ENCODE measurements at regions not wholly inside any gene's neighbourhood (a gene's known extent, or its start where the extent isn't known, plus 50 kb on each side); places are given as distances from the start of the nearest gene placed in this dataset.

- peaks cover 2% of the 10 kb centered on the region for H3K27me3 Mint-ChIP-seq (ENCODE audit: insufficient read depth, low read depth, poor library complexity)
- Histone ChIP-seq H3K27me3 (ENCODE audit: insufficient read depth) (no peaks in the 10 kb centered on the region), H3K9me2 (ENCODE audit: insufficient read depth) (no peaks in the 10 kb centered on the region), H3K27ac (ENCODE audit: low read depth) (no peak overlapping the region), H3K4me1 (ENCODE audit: insufficient read depth) (peaks cover 14% of the 10 kb centered on the region), H3K79me2 (replicated peaks; ENCODE audit: insufficient read depth) (no peaks in the 10 kb centered on the region), H3K36me3 (ENCODE audit: insufficient read depth) (no peaks in the 10 kb centered on the region), H2AFZ (no peak overlapping the region; the same call in 1 of the 2 replicates), H3K4me3 (no peak overlapping the region), H4K20me1 (replicated peaks; ENCODE audit: insufficient read depth) (no peaks in the 10 kb centered on the region), H3F3A (replicated peaks; ENCODE audit: low read depth) (no peaks in the 10 kb centered on the region), H3K4me2 (no peak overlapping the region)
- TF ChIP-seq JUNB (IDR thresholded peaks at IDR 0.05; ENCODE audit: unreplicated experiment) (no peak), ZNF331 (CRISPR knock-in tag; IDR thresholded peaks at IDR 0.05; ENCODE audit: low read depth) (no peak), EZH2phosphoT487 (IDR thresholded peaks at IDR 0.05; ENCODE audit: unreplicated experiment) (no peak), EZH2 (IDR thresholded peaks at IDR 0.05; ENCODE audit: low read depth, unreplicated experiment) (no peak), POLR2AphosphoS5 (IDR thresholded peaks at IDR 0.05; ENCODE audit: low read depth) (no peak), REST (IDR thresholded peaks at IDR 0.05; ENCODE audit: unreplicated experiment) (no peak), STAT1 (IDR thresholded peaks at IDR 0.05; ENCODE audit: unreplicated experiment) (no peak), CREB1 (CRISPR knock-in tag; IDR thresholded peaks at IDR 0.05; ENCODE audit: low read depth) (no peak), NANOG (IDR thresholded peaks at IDR 0.05; ENCODE audit: borderline replicate concordance) (no peak), ETS1 (IDR thresholded peaks at IDR 0.05) (no peak)
- no peak overlapping the region for H3K4me3 Mint-ChIP-seq
- ATAC-seq: no peak
- H3K4me1 Mint-ChIP-seq: peaks cover 24% of the 10 kb centered on the region
- DNase-seq (ENCODE audit: low spot score): no peak
- H3K36me3 Mint-ChIP-seq (ENCODE audit: low read depth): no peaks in the 10 kb centered on the region
- no peak overlapping the region for H3K27ac Mint-ChIP-seq
- no peaks in the 10 kb centered on the region for H3K9me3 Mint-ChIP-seq
These were observed 95.7 kb downstream of the RHOU start for GRCh38 chr1:228830954-228831481.

DNA sequence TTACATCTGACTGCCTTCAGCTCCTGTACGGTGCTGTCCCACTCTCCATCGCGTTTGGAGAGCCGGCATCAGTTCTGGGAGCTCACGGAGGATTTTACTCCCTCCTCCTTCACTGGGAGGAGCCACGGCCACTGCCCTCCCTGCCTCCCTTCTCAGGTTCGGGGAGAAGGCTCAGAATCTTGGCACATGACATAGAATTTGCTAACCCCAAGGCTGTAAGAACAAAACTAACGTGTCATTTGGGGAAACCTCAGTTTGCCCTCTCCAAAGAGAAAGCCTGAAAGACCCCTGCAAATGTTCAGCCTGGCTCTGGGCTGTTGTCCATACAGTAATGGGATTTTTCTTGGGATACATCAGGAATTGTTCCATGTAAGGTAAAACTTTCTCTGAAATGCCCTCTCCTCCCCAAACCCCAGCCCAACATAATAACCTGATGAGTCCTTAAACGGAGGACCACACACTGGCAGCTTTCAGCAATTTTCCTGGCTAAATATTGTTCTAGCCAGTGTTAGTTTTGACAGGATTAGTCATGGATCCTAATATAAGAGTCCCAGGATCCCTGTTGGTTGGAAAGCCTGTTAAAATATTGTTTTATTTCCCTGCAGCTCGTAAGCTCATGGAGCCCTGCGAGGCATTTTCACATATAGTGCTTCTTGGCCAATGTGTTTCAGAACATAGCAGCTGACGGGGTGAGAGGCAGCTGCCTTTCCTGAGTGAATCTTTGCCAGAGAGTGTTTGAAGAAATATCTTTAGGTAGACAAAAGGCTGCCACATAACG lies 98.8 kb downstream of the RHOU start:
- peak; percentile 20; the same call in 2 of the 3 replicates for ATAC-seq
- H3K36me3 Mint-ChIP-seq (ENCODE audit: low read depth): no peaks in the 10 kb centered on the region
- Histone ChIP-seq H3K36me3 (ENCODE audit: insufficient read depth) (no peaks in the 10 kb centered on the region), H3K4me2 (no peak overlapping the region), H3K9me2 (ENCODE audit: insufficient read depth) (no peaks in the 10 kb centered on the region), H3K79me2 (replicated peaks; ENCODE audit: insufficient read depth) (no peaks in the 10 kb centered on the region), H3K4me1 (ENCODE audit: insufficient read depth) (0 out of 2 replicates have a peak, but pooled peaks cover 7% of the 10 kb centered on the region), H3K27ac (ENCODE audit: low read depth) (no peak overlapping the region), H3F3A (replicated peaks; ENCODE audit: low read depth) (no peaks in the 10 kb centered on the region), H2AFZ (peak overlapping the region; percentile 80; the same call in 1 of the 2 replicates), H4K20me1 (replicated peaks; ENCODE audit: insufficient read depth) (no peaks in the 10 kb centered on the region), H3K4me3 (no peak overlapping the region), H3K27me3 (ENCODE audit: insufficient read depth) (no peaks in the 10 kb centered on the region)
- DNase-seq (ENCODE audit: low spot score): no peak
- H3K9me3 Mint-ChIP-seq: no peaks in the 10 kb centered on the region
- no peak overlapping the region for H3K27ac Mint-ChIP-seq
- TF ChIP-seq ZNF462 (CRISPR knock-in tag; IDR thresholded peaks at IDR 0.05) (no peak), JUNB (IDR thresholded peaks at IDR 0.05; ENCODE audit: unreplicated experiment) (no peak)
- H3K4me3 Mint-ChIP-seq: no peak overlapping the region
- H3K27me3 Mint-ChIP-seq (ENCODE audit: insufficient read depth, low read depth, poor library complexity): peaks cover 2% of the 10 kb centered on the region
- H3K4me1 Mint-ChIP-seq: peaks cover 11% of the 10 kb centered on the region

All from GM23338 (cell line).